PC-9 (cell line): ENCODE measurements at regions not wholly inside any gene's neighbourhood (a gene's known extent, or its start where the extent isn't known, plus 50 kb on each side); places are given as distances from the start of the nearest gene placed in this dataset.

Experiments
- BruUV-seq: library from RNA; stranded (reverse); fragments of 400-500 nt; replicated peaks from 2 replicates; lab custom pipeline; 2021; lab: Mats Ljungman, UMichigan
- CTCF ChIA-PET: fragments of 300-600 bp; sonication (Branson Sonifier 250); formaldehyde crosslinking; loops from one replicate; lab custom pipeline; 2022; ENCODE audit warnings: antibody characterized with exemption; lab: Charles Lee
- POLR2A ChIA-PET: fragments of 300-600 bp; sonication (Branson Sonifier 250); formaldehyde crosslinking; loops from one replicate; lab custom pipeline; 2022; ENCODE audit warnings: antibody characterized with exemption; ENCODE audit not compliant: unreplicated experiment; lab: Charles Lee
- DNase-seq, 2 experiments: peaks; one replicate each; pipeline versions ENCODE4 v3.0.0 to v3.0.0-alpha.2; 2015 to 2022; ENCODE audit warnings: mixed read lengths in 1 of 2
- H2AFZ ChIP-seq: fragments of 200-600 bp; sonication (generic); 2 replicates; pipeline ENCODE4 v1.8.1; 2017; ENCODE audit warnings: antibody characterized with exemption
- H3F3A ChIP-seq: fragments of 200-600 bp; sonication (generic); 2 replicates; pipeline ENCODE4 v1.8.1; 2017; ENCODE audit warnings: antibody characterized with exemption, mild to moderate bottlenecking, low read depth; ENCODE audit not compliant: insufficient read depth
- H3K27ac ChIP-seq: fragments of 200-600 bp; sonication (generic); 2 replicates; pipeline ENCODE4 v1.6.1; 2016; ENCODE audit warnings: mixed run types
- H3K27me3 ChIP-seq: fragments of 200-600 bp; sonication (generic); 2 replicates; pipeline ENCODE4 v1.6.1; 2016; ENCODE audit warnings: low read depth, mixed run types; ENCODE audit not compliant: insufficient read depth
- H3K36me3 ChIP-seq: fragments of 200-600 bp; sonication (generic); 2 replicates; pipeline ENCODE4 v1.6.1; 2016; ENCODE audit warnings: low read depth, mixed run types
- H3K4me1 ChIP-seq: fragments of 200-600 bp; sonication (generic); replicated peaks from 2 replicates; pipeline ENCODE4 v1.6.1; 2016; ENCODE audit warnings: mixed run types; ENCODE audit not compliant: insufficient read depth
- H3K4me2 ChIP-seq: fragments of 200-600 bp; sonication (generic); 2 replicates; pipeline ENCODE4 v1.6.1; 2017; ENCODE audit warnings: mixed run types
- H3K4me3 ChIP-seq: fragments of 200-600 bp; sonication (generic); 2 replicates; pipeline ENCODE4 v1.6.1; 2016; ENCODE audit warnings: mixed run types
- H3K79me2 ChIP-seq: fragments of 200-600 bp; sonication (generic); 2 replicates; pipeline ENCODE4 v1.6.1; 2017; ENCODE audit warnings: low read depth, mixed run types
- H3K9me2 ChIP-seq: fragments of 200-600 bp; sonication (generic); 2 replicates; pipeline ENCODE4 v1.8.1; 2017; ENCODE audit warnings: mild to moderate bottlenecking; ENCODE audit not compliant: insufficient read depth
- H3K9me3 ChIP-seq: fragments of 200-600 bp; sonication (generic); 2 replicates; pipeline ENCODE4 v1.8.1; 2016; ENCODE audit warnings: low read depth; ENCODE audit not compliant: insufficient read depth
- H4K20me1 ChIP-seq: fragments of 200-600 bp; sonication (generic); 2 replicates; pipeline ENCODE4 v1.8.1; 2017; ENCODE audit not compliant: insufficient read depth
- EZH2 ChIP-seq: fragments of 200-600 bp; sonication (generic); IDR thresholded peaks from 2 replicates; pipeline ENCODE4 v1.8.0; 2017; ENCODE audit warnings: antibody characterized with exemption, low read depth
- intact Hi-C: fragments of 100-400 bp; cut with micrococcal nuclease; formaldehyde crosslinking; loops from one replicate; pipeline ENCODE4 v1.10.0; 2022; ENCODE audit not compliant: unreplicated experiment
- TF ChIP-seq, protein P1 (sequence below): fragments of 200-600 bp; sonication (generic); conservative IDR thresholded peaks from 2 replicates; pipeline ENCODE4 v1.6.1; 2017; ENCODE audit warnings: mixed run types, antibody characterized with exemption, mild to moderate bottlenecking, moderate library complexity

DNA sequence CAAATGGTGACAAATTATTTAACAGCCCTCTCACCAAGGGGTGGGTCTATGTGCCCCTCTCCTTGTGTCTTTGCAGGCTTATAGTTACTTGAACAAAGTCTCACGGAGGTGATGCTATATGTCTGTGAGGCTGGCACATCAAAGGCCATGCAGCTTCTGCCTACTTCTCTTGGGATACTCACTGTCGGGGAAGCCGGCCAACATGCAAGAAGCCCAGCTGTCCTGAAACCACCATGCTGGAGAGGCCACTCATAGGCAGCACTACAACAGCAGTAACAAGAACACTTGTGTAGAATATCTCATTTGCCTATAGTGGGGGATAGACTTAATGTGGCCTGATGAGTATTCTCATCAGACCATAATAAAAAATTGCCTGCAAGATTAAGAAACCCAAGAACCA, 233.7 kb upstream of the NCKAP5 start:
- no peak overlapping the region for H3K4me2 ChIP-seq
- no peaks in the 10 kb centered on the region for H3K36me3 ChIP-seq
- no peak for TF ChIP-seq EZH2
- TF ChIP-seq, protein P1, sequence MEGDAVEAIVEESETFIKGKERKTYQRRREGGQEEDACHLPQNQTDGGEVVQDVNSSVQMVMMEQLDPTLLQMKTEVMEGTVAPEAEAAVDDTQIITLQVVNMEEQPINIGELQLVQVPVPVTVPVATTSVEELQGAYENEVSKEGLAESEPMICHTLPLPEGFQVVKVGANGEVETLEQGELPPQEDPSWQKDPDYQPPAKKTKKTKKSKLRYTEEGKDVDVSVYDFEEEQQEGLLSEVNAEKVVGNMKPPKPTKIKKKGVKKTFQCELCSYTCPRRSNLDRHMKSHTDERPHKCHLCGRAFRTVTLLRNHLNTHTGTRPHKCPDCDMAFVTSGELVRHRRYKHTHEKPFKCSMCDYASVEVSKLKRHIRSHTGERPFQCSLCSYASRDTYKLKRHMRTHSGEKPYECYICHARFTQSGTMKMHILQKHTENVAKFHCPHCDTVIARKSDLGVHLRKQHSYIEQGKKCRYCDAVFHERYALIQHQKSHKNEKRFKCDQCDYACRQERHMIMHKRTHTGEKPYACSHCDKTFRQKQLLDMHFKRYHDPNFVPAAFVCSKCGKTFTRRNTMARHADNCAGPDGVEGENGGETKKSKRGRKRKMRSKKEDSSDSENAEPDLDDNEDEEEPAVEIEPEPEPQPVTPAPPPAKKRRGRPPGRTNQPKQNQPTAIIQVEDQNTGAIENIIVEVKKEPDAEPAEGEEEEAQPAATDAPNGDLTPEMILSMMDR, result no peak
- no peaks in the 10 kb centered on the region for H3K27me3 ChIP-seq
- no TSS peak for BruUV-seq
- no peaks in the 10 kb centered on the region for H3K4me1 ChIP-seq
- H2AFZ ChIP-seq, result peak overlapping the region; percentile 39; the same call in 1 of the 2 replicates
- H3K9me2 ChIP-seq, result no peaks in the 10 kb centered on the region; the same call in 1 of the 2 replicates
- H3F3A ChIP-seq, result no peaks in the 10 kb centered on the region
- DNase-seq, result no peak
- H3K79me2 ChIP-seq, result no peaks in the 10 kb centered on the region
- intact Hi-C loops, result no loop called here
- no peaks in the 10 kb centered on the region for H3K9me3 ChIP-seq
- H3K4me3 ChIP-seq, result no peak overlapping the region
- no peaks in the 10 kb centered on the region for H4K20me1 ChIP-seq
- ChIA-PET POLR2A (no interaction called here), CTCF (no interaction called here)
- H3K27ac ChIP-seq, result no peak overlapping the region

- TF ChIP-seq EZH2, result no peak
- TF ChIP-seq, protein P1, result no peak
- BruUV-seq, result no TSS peak
- CTCF ChIA-PET, result no interaction called here
Measured at GRCh38 chr2:133802409-133803039, 234.3 kb upstream of the NCKAP5 start.

DNA sequence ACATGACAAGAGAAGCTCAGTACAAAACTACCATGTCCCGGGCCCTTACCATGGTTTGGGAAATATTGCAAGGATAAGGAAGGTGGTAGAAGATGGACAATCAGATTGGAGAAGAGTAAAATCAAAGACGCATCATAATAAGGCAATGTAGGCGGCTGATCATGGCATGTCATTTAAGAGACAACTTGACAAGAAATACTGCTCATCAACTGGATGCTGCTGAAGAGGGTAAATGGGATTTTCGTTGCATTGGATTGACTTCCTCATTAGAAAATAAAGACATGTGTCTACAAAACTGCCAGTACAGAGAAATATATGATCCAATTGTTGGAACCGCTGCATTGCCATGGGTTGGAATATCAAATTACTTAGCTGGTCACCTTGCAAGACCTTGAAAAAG, 238.3 kb upstream of the NCKAP5 start:
- no TSS peak for BruUV-seq
- CTCF ChIA-PET, result no interaction called here
- H3K27me3 ChIP-seq, result no peaks in the 10 kb centered on the region
- no peak overlapping the region for H3K4me3 ChIP-seq
- H3K9me2 ChIP-seq, result no peaks in the 10 kb centered on the region
- TF ChIP-seq EZH2, result no peak
- TF ChIP-seq, protein P1, result no peak
- POLR2A ChIA-PET, result no interaction called here
- no peaks in the 10 kb centered on the region for H3K79me2 ChIP-seq
- H3K9me3 ChIP-seq, result no peaks in the 10 kb centered on the region
- no peaks in the 10 kb centered on the region for H3F3A ChIP-seq
- H3K4me1 ChIP-seq, result no peaks in the 10 kb centered on the region
- no peak overlapping the region for H3K4me2 ChIP-seq
- H3K27ac ChIP-seq, result no peak overlapping the region
- DNase-seq, result no peak
- H3K36me3 ChIP-seq, result no peaks in the 10 kb centered on the region
- H2AFZ ChIP-seq, result no peak overlapping the region
- intact Hi-C loops, result no loop called here
- no peaks in the 10 kb centered on the region for H4K20me1 ChIP-seq

More at GRCh38 chr2:133802409-133803039, 234.3 kb upstream of the NCKAP5 start:
- POLR2A ChIA-PET, result no interaction called here
- DNase-seq, result no peak
- intact Hi-C loops, result no loop called here
- no peaks in the 10 kb centered on the region for H3K9me2 ChIP-seq
- no peak overlapping the region for H3K27ac ChIP-seq
- no peak overlapping the region for H3K4me2 ChIP-seq
- H3K9me3 ChIP-seq, result no peaks in the 10 kb centered on the region
- H3F3A ChIP-seq, result no peaks in the 10 kb centered on the region
- no peaks in the 10 kb centered on the region for H3K79me2 ChIP-seq
- peak overlapping the region; percentile 39; the same call in 1 of the 2 replicates for H2AFZ ChIP-seq
- H4K20me1 ChIP-seq, result no peaks in the 10 kb centered on the region
- no peak overlapping the region for H3K4me3 ChIP-seq
- no peaks in the 10 kb centered on the region for H3K36me3 ChIP-seq
- no peaks in the 10 kb centered on the region for H3K4me1 ChIP-seq
- H3K27me3 ChIP-seq, result no peaks in the 10 kb centered on the region
